ENCODE measurements at regions not wholly inside any gene's neighbourhood (a gene's known extent, or its start where the extent isn't known, plus 50 kb on each side); places are given as distances from the start of the nearest gene placed in this dataset.

GRCh38 chr17:77656054-77656453 lies 302.4 kb upstream of the TNRC6C start:
- Histone ChIP-seq H3K27me3 (no peaks in the 10 kb centered on the region), H3K9me3 (no peaks in the 10 kb centered on the region), H3K4me3 (no peak overlapping the region), H3K36me3 (no peaks in the 10 kb centered on the region), H3K4me1 (no peaks in the 10 kb centered on the region), H3K27ac (no peak overlapping the region)
- ATAC-seq (no peak), FAIRE-seq (no peak), DNase-seq (no peak)
- TF ChIP-seq CTCF (IDR thresholded peaks at IDR 0.05) = no peak
- intact Hi-C loops (cut with DNase I) = no loop called here
- WGBS, 2 donors = 50 to 72% methylated on average over 9 of the region's 9 CpGs

GRCh38 chr17:77657839-77658238 lies 300.7 kb upstream of the TNRC6C start:
- no peaks in the 10 kb centered on the region for H3K9me3 ChIP-seq

GRCh38 chr17:77660524-77660923 lies 298.0 kb upstream of the TNRC6C start:
- Histone ChIP-seq H3K27me3 (no peaks in the 10 kb centered on the region), H3K36me3 (no peaks in the 10 kb centered on the region), H3K9me3 (no peaks in the 10 kb centered on the region), H3K27ac (no peak overlapping the region), H3K4me1 (no peaks in the 10 kb centered on the region), H3K4me3 (no peak overlapping the region)
- WGBS, 2 donors = 68 to 80% methylated on average over 4 of the region's 4 CpGs
- DNase-seq = no peak
- no peak for TF ChIP-seq CTCF (IDR thresholded peaks at IDR 0.05)
- no peak for FAIRE-seq
- no peak for ATAC-seq
- intact Hi-C loops (cut with DNase I) = no loop called here

More at GRCh38 chr17:77657839-77658238, 300.7 kb upstream of the TNRC6C start:
- Histone ChIP-seq H3K27me3 (no peaks in the 10 kb centered on the region), H3K4me3 (no peak overlapping the region), H3K27ac (no peak overlapping the region), H3K4me1 (no peaks in the 10 kb centered on the region), H3K36me3 (no peaks in the 10 kb centered on the region)
- WGBS, 2 donors = 55 to 72% methylated on average over 6 of the region's 6 CpGs
- intact Hi-C loops (cut with DNase I) = no loop called here
- no peak for ATAC-seq
- FAIRE-seq = no peak
- no peak for DNase-seq
- no peak for TF ChIP-seq CTCF (IDR thresholded peaks at IDR 0.05)

GRCh38 chr17:77662833-77663232 lies 295.7 kb upstream of the TNRC6C start:
- H3K27ac ChIP-seq = no peak overlapping the region
- no peaks in the 10 kb centered on the region for H3K36me3 ChIP-seq
- FAIRE-seq (no peak), ATAC-seq (no peak), DNase-seq (no peak)
- H3K9me3 ChIP-seq = no peaks in the 10 kb centered on the region
- no peak overlapping the region for H3K4me3 ChIP-seq
- no peaks in the 10 kb centered on the region for H3K27me3 ChIP-seq
- 71 to 77% methylated on average over 4 of the region's 4 CpGs for WGBS, 2 donors
- no peaks in the 10 kb centered on the region for H3K4me1 ChIP-seq
- no peak for TF ChIP-seq CTCF (IDR thresholded peaks at IDR 0.05)
- intact Hi-C loops (cut with DNase I) = no loop called here

- intact Hi-C loops (cut with DNase I) = no loop called here
- 66 to 77% methylated on average over 13 of the region's 13 CpGs for WGBS, 2 donors
- H3K27me3 ChIP-seq = no peaks in the 10 kb centered on the region
- H3K27ac ChIP-seq = no peak overlapping the region
- no peak for ATAC-seq
- no peak for DNase-seq
- FAIRE-seq = no peak
- H3K4me3 ChIP-seq = no peak overlapping the region
- no peak for TF ChIP-seq CTCF (IDR thresholded peaks at IDR 0.05)
- no peaks in the 10 kb centered on the region for H3K9me3 ChIP-seq
- H3K4me1 ChIP-seq = no peaks in the 10 kb centered on the region
- H3K36me3 ChIP-seq = no peaks in the 10 kb centered on the region
Measured at GRCh38 chr17:77664097-77664729, 294.3 kb upstream of the TNRC6C start.

All from pancreas (tissue), 10 donors.